ENCODE measurements at regions not wholly inside any gene's neighbourhood (a gene's known extent, or its start where the extent isn't known, plus 50 kb on each side); places are given as distances from the start of the nearest gene placed in this dataset.
A peak's percentile ranks its signal among the peaks of the same experiment; 100 is the strongest.

DNA sequence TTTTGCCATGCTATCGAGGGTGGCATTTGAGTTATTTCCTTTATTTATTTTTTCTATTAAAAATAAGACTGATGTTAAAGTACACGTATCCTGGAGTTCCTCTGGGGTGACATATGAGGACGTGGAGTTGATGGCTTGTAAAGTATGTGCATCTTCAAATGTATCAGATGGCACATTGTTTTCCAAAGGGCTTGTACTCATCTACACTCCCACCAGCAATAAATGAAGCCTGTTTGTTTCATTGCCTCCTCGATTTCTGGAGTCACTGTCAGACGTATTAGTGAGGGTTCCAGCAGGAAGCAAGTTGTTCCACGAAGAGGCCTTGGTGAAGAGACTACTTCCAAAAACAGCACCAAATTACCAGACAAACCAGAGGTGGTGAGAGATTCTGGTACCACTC, 423.9 kb downstream of the NPHP4 start:
- DNase-seq (ENCODE audit: low spot score), result no peak

DNA sequence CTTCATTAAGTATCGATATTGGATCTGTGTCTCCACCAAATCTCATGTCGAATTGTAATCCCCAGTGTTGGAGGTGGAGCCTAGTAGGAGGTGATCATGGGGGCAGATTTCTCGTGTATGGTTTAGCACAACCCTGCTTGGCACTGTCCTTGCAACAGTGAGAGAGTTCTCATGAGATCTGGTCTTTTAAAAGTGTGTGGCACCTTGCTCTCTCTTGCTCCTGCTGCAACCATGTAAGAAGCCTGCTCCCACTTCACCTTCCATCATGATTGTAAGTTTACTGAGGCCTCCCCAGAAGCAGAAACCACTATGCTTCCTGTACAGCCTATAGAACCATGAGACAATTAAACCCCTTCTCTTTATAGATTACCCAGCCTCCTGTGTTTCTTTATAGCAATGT, 424.4 kb downstream of the NPHP4 start:
- DNase-seq (ENCODE audit: low spot score), result no peak

DNA sequence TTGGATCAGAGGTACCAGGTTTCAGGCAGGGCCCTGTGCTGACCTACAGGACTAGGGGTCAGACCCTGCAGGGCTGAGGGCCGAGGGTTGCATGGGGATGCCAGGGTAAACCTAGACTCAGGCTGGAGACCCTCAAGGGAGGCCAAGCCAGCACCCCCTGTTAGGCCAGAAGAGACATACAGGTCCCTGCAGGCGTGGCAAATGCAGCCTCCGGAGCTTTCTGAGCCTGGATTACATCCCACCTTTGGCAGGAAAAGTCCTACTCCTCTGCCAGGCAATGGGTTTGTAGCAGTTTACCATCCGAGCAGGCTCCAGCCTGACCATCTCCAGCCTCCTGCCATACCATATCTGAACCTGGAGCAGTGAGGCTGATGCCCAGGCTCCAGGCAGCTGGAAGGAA, 425.3 kb downstream of the NPHP4 start:
- no peak for DNase-seq (ENCODE audit: low spot score)

DNA sequence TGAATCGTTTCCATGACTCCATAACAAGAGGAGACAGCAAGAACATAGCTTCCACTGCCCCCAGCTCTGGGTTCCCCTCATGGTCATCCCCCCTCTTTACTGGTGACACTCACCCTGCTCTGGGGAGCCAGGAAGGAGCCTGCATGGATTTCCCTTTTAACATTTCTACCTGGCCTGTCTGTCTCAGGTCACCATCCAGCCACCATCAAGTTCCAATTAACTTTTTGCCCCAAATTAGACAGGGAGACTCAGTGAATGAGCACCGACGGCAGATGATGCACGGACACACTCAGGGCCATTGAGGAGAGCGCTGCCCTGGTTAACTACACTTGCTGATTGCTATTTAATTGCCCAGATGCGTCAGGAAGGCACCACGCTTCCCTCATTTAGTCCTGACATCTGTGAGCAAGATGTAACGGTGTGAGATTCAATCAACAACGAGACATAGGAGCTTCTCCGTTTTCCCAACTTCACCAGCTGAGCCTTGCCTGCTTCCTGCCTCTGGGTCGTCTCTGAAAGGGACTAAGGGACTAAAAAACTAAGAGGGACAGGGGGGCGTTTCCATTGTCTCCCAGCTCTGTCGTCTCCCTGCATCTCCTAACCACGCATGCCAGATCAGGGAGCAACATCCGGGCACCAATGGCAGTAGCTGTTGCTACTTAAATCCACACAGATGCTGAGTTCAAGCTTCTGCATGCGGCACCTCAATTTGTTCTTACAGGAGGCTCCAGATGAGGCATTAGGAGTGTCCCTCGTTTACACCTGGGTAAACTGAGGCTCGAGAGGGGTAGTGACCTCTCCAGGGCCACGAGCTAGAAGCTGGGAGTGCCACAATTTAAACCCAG, 426.7 kb downstream of the NPHP4 start:
- DNase-seq (ENCODE audit: low spot score), result no peak

DNA sequence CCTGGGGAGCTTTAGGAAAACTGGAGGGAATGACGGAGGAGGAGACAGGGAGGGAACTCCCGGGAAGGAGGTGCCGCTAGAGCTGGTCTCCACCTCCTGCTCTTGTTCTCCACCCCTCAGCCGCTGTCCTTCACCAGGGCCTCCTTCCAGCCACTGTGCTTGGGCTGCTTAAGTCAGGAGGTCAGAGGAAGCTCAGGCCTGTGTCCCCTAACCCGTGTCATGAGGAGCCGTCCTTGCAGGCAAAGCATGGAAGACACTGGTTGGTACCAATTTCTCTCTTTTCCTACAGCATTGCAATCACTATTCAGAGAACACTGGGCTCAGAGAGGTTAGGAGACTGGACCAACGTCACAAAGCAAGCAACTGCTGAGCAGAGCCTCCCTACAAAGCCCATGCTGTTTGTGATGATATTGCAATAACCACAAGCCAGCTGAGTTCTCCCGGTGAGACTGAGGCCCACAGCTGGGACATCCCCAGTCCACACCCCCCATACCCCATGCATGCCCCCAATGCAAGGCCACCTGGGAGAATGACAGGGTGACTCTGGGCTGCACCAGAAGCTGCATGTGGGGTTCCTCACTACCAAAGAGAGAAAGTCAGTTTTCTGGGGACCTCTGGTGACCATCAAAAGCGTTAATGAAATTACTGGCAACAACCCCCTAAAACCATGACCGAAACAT, 427.5 kb downstream of the NPHP4 start:
- no peak for DNase-seq (ENCODE audit: low spot score)

DNA sequence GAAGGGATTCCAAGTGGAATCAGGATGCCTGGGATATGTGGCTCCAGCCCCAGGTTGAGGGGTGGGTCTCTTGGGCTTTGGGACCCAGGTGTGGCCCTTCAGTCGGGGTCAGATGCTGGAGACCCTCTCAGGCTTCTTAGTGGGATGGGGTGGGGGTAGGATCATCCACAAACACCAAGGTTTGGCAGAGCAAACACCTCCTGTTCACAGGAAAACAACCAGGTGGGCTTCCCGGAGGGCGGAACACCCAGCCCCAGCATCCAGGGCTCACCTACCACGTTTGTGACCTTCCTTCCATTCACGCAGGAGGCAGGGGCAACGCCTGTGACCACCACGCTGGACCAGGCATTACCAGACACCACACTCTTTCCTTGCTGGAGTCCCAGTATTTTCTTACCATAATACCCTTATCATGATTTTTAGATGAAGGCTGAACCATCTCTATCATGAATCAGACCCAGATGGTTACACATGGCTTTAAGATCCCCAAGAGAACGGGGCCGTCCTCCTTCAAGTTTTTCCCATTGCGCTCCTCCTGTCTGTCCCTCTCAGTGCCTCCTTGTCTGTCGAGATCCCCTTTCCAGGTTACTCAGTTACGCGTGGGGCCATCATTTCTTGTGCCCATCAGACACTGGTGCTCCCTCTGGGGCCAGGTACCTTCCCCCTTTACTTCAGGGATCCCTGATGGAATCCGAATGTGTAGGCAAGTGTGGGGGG, 428.2 kb downstream of the NPHP4 start:
- no peak for DNase-seq (ENCODE audit: low spot score)

DNA sequence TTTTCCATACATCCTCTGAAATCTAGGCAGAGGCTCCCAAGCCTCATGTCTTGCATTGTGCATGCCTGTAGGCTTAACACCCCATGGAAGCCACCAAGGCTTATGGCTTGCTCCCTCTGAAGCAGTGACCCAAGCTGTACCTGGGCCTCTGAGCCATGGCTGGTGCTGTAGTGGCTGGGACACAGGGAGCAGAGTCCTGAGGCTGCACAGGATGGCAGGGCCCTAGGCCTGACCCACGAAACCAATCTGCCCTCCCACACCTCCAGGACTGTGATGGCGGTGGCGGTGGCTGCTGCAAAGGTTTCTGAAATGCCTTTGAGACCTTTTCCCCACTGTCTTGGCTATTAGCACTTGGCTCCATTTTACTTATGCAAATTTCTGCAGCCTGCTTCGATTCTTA, 429.5 kb downstream of the NPHP4 start:
- DNase-seq (ENCODE audit: low spot score), result no peak

DNA sequence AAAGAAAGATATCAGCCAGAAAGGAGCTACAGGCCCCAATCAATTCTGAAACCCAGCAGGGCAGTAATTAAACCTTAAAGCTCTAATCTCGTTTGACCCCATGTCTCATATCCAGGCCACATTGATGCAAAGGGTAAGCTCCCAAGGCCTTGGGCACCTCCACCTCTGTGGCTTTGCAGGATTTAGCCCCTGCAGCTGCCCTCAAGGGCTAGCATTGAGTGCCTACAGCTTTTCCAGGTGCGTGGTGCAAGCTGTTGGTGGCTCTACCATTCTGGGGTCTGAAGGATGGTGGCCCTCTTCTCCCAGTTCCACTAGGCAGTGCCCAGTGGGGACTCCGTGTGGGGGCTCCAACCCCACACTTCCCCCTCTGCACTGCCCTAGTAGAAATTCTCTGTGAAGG, 429.9 kb downstream of the NPHP4 start:
- no peak for DNase-seq (ENCODE audit: low spot score)

DNA sequence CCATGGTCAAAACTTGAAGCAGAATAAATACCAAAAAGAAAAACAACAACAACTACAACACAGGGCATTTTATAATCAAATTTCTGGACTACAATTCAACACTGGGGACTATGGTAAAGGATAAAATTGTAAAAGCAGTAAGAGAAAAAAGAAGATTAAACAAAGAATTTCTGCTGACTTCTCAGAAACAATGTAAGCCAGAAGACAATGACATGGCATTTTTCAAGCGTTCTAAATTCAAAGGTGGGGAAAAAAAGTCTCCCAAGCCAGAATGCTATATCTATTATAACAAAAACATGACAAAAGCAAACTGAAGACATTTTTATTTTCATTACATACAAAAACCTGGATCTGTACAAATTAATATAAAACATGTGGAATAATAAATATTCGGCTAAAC, 433.1 kb downstream of the NPHP4 start:
- DNase-seq (ENCODE audit: low spot score), result no peak

DNA sequence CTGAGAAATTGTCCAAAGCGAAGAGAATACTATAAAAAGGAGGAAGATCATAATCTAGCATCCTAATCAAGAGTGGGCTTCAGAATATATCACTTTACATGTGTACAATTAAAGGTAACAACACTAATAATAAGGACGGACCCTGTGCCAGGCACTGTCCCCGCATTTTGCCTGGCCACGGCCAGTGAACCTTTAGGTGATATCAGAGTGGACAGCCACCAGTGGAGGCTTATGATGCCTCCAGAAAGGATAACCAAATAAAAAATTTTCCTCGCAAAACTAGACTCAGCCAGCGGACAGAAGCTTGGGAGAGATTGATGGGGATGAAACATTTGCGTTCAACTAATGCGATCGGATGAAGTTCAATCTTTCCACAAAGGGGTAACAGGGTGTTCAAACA, 436.4 kb downstream of the NPHP4 start:
- no peak for DNase-seq (ENCODE audit: low spot score)

DNA sequence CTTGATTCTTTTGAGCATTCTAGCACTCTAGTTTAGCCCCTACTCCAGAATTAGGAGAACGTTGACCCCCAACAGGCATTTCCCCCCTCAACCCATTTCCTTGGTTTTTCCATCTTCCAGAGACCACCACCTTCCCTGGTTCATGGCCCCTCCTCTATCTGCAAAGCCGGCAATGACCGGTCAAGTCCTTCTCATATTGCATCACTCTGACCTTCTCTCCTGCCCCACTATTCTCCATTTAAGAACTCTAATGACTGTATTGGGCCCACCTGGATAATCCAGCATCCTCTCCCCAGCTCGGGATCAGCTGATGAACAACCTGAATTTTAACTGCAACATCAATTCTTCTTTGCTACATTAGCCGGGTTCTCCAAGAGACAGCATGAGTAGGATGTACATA, 437.4 kb downstream of the NPHP4 start:
- DNase-seq (ENCODE audit: low spot score), result no peak

DNA sequence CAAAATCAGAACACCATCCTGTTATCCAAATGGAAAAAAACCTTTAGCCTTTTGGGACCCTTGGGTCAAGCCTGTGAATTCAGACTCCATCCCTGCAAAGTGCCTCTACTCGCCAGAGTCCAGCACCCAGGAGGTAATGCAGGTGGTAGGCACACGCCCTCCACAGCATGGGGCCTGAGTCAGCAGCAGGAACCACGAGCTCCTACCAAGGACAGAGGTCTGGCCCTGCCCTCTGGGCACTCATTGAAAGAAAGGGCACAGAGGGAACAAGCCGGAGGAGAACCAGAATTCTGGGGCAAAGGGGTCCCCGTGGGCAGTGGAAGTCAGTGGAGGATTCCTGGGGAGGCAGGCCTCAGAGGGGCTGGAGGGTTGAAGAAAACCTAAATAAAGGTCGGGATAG, 438.1 kb downstream of the NPHP4 start:
- no peak for DNase-seq (ENCODE audit: low spot score)

DNA sequence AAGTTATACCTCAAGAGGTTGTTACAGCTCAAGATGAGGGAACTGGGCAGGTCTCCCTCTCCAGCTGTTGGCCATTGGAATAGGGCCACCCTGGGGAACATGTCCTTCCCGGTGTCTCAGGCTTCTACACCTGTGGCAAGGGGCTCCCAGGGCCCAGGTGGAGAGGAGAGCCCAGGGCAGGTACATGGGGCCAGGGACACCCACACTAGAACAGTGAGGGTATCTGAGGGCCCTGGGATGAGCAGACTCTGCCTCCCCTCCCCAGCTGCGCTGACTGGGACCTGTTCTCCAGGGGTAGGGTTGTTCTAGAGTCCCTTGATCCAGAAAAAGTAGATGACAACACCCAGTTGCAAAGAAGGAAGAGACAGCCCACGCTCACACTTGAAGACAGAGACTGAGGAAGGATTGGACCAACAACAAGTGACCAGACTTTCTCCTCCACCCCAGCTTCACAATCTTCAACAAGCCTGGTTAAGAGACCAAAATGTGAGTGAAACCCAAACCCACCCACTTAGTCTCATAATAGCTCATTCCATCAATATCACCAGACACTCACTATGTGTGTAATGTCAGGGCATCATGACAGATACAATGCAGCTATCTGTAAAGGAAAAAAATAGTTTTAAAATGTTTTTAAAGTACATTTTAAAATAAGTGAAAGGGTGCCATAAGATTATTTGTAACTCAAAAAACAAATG, 439.3 kb downstream of the NPHP4 start:
- no peak for DNase-seq (ENCODE audit: low spot score)

DNA sequence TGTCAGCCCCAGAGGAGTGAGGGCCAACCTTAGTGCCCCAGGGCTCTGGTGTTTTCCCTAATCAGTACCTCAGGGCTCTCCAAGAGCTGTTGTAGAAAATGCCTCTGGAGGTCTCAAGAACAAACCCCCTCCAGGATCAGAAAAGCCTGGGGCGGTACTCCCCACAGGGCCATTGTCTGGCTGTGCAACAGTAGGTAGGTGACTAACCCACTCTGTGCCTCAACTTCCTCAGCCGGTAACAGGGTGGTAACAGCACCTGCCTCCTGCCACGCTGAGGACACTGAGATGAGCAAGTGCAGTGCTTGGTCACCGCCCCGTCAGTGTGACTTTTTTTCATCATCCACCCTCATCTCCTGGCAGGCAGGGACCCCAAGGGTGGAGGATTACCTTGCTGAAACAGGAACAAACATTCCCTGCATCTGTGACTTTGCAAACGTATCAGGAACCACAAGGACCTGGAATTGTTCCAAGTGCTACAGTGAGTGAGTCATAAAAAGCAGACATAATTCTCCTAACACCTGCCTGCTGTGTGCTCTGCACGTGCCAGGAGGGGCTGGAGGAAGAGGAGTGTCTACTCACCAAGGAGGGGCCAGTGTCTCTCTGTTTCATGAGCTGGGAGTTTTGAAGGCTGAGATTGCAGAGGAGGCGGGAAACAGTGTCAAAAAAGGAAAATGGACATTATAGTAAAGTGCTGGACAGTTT, 440.8 kb downstream of the NPHP4 start:
- peak; percentile 74 for DNase-seq (ENCODE audit: low spot score)

DNA sequence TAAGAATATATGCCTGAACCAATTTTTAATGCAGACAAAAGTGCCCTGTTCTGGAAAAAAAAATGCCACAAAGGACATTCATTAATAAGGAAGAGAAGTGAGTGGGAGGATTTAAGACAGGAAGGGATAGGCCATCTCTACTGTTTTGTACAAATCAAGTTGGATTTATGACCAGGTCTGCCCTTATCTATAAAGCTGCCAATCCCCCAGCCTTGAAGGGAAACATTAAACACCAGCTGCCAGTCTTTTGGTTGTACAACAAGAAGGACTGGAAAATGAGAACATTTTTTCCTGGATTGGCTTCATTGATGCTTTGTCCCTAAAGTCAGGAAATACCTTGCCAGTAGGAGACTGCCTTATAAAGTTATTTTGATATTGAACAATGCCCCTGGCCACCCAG, 444.0 kb downstream of the NPHP4 start:
- DNase-seq (ENCODE audit: low spot score), result no peak

DNA sequence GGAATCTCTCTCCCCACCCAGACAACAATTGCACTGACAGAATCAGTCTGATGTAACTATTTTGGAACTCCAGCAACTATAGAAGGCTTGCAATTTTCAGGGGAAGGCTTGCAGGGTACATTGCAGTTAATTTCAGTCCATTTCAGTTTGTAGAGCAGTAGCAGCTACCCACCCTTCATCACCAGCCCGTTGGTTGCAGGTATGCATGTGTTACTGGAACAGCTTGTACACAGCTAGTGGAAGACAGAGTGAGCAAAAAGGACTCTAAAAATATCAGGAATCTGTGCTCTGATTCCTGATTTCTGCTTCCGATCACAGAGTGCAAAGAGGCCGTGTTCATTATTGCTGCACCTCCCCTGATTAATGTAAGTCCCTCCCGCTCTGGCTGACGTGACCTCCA, 449.0 kb downstream of the NPHP4 start:
- no peak for DNase-seq (ENCODE audit: low spot score)

DNA sequence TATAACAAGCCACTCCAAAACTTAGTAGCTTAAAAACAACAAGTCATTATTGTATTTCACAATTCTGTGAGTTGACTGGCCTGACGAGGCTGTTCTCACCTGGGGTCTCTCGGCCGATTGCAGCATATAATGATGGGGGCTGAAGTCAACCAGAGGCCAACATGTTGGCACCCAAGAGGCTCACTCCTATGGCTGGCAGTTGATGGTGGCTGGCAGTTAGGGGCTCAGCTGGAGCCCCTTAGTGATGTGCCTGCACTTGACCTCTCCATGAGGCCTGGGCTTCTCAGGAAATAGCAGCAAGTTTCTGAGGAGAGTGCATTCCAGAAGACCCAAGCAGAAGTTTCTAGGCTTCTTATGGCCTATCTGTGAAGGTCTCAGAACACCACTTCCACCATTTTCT, 459.4 kb downstream of the NPHP4 start:
- DNase-seq (ENCODE audit: low spot score), result no peak

DNA sequence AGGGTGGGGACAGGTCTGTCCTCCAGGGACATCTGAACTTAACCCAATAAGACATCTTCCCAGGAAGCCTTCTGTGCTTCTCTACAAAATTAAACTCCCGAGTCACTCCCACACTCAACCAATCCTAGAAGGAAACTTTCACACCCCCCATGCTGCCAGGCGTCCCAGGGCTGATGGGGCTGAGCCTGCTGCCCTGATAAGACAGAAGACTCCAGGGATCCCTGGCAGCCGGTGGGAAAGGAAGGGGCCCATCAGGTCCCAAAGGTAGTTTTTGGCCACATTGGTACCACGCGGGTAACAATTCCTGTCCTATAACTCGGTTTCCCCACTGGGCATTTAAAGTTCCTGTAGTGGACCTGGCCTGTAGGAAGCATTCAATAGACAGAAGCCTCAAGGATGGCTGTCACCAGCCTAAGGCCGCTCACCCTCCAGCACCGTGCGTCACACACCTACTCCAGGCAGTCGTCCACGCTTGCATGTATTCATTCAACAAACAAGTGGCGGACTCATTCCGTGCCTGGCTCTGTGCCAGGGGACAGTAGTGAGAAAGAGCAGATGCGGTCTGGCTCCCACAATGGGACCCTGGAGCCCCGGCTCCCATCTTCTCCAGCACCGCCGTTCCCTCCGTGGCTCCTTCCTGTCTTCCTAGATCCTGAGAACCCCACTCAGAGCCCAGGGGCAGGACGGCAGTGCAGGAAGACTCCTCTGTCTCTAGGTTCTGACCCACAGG, 465.2 kb downstream of the NPHP4 start:
- no peak for DNase-seq (ENCODE audit: low spot score)

DNA sequence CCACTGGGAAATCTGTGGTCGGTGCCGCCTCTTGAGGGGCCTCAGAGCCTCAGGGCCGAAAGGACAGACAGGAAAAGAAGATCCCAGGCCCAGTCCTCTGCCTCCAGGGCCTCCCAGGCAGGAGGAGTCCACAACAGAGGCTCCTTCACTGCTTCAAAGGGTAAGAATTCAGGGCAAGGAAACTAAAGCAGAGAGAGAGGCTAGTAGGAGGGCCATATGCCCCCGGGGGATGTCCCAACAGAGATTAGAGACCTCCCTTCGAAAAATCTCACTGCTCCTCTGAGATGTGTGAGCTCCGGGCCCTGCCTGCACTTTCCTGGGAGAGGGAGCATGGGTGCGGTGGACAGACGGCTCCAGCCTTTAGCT, 465.9 kb downstream of the NPHP4 start:
- DNase-seq (ENCODE audit: low spot score), result no peak

DNA sequence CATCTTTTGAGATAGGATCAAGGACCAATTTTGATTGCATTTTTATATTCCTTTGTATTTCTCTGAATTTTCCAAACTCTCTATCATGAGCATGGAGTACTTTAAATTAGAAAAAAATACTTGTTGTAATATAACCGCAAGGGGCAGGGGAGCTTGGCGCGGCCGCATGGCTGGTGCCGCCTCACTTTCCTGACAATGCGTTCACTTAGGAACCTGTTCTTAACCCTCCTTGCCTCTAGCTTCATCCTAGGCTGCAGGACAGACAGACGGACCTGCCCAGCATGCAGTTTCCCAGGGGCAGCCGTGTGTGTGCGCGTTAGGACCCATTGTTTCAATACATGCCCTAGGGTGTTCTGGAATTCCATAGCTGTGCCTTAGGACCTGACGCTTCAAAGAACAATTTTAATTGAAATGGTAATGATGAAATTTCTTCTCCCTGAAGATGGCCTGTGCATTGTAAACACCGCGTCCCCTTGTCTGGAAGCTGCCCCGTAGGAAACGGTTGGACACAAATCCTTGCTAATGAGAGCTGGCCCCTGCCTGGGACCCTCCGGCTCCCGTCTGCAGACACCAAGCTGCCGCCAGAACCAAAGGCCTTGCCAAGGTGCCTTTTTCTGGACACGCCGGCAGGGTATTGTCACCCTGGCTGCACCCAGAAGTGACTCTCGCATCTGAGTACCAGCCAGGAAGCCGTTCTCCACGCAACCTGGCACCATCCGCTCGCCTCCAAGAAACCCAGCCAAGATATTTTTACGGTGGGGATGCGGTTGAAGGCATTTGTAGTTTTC, 466.4 kb downstream of the NPHP4 start:
- no peak for DNase-seq (ENCODE audit: low spot score)
